Omental fat pad (tissue), 3 donors: ENCODE measurements at regions not wholly inside any gene's neighbourhood (a gene's known extent, or its start where the extent isn't known, plus 50 kb on each side); places are given as distances from the start of the nearest gene placed in this dataset.

Experiments used
- ATAC-seq: fragments of 150-250 bp; one replicate; pipeline ENCODE4 v1.9.1; 2016; ENCODE audit warnings: mild to moderate bottlenecking, moderate library complexity; ENCODE audit not compliant: low FRiP score
- DNase-seq: peaks from one replicate; pipeline ENCODE4 v3.0.0-alpha.2; 2019; ENCODE audit warnings: low spot score
- CTCF ChIP-seq, 3 donors: fragments of 450-650 bp; IDR thresholded peaks; one replicate each; pipeline ENCODE4 v1.5.1; 2016 to 2017; ENCODE audit warnings: antibody characterized with exemption in 3 of 3, mild to moderate bottlenecking in 3 of 3, moderate library complexity in 2 of 3

- no peak for TF ChIP-seq CTCF (IDR thresholded peaks at IDR 0.05)
- no peak for ATAC-seq
- DNase-seq = no peak
Observed at GRCh38 chr16:85271198-85271597, 158.9 kb upstream of the CIBAR2 start.

DNA sequence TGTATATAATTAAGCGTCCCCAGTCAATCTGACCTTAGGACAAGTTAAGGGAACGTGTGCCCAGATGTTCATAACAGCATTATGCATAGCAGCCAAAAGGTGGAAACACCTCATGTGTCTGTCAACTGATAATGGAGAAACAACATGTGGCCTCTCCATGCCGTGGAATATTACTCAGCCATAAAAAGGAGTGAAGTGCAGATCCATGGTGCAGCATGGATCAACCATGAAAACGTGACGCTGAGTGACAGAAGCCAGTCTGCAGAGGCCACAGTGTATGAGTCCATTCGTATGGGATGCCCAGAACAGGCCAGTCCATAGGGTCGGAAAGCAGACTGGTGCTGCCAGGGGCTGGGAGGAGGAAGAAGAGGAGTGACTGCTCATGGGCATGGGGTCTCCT is 161.0 kb upstream of the CIBAR2 start:
- TF ChIP-seq CTCF (IDR thresholded peaks at IDR 0.05) = no peak
- DNase-seq (no peak), ATAC-seq (no peak)

DNA sequence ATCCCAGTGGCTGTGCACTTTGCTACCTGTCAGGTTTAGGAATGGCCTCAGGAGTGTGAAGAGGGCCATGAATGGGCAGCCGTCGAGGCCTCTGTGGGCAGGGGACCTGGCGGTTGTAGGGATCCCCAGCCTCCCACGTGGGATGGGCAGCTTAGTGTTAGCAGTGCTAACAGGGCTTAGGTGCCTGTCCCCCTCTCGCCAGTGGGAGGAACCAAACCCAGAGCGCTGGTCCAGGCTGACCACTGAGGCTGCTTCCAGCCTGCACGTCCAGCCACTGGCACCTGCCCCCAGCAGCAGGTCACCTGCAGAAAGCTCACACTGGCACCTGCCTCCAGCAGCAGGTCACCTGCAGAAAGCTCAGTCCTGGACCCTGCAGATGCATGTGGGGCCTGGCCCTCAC is 162.2 kb upstream of the CIBAR2 start:
- no peak for DNase-seq
- no peak for TF ChIP-seq CTCF (IDR thresholded peaks at IDR 0.05)
- ATAC-seq = no peak

DNA sequence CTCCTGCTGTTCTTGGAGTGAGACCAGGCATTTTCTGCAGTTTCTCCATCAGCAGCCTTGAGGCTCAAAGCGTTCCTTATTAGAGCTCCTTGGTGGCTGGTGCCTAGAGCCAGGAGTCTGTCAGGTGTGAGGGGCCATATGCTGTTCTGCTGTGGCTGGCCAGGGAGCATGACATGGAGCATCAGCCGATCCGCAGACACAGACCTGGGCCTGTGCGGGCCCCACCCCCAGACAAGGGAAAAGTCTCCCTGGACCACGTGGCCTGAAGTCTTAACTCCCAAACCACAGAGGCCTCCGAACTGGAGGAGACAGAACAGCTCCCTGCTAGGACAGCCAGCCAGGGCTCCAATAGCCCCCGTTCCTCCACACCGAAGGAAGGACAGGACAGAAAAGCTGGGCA is 162.7 kb upstream of the CIBAR2 start:
- no peak for TF ChIP-seq CTCF (IDR thresholded peaks at IDR 0.05)
- ATAC-seq (no peak), DNase-seq (no peak)

- ATAC-seq (peak; percentile 46), DNase-seq (peak; percentile 60)
- peak in 1 of 3 donors; percentile 65 for TF ChIP-seq CTCF (IDR thresholded peaks at IDR 0.05)
Observed at GRCh38 chr16:85275533-85276249, 163.4 kb upstream of the CIBAR2 start.

- DNase-seq = no peak
- no peak for ATAC-seq
- no peak for TF ChIP-seq CTCF (IDR thresholded peaks at IDR 0.05)
Observed at GRCh38 chr16:85276258-85276657, 164.0 kb upstream of the CIBAR2 start.

- TF ChIP-seq CTCF (IDR thresholded peaks at IDR 0.05) = no peak
- no peak for ATAC-seq
Observed at GRCh38 chr16:85276721-85277120, 164.4 kb upstream of the CIBAR2 start.

More at GRCh38 chr16:85276721-85277120, 164.4 kb upstream of the CIBAR2 start:
- no peak for DNase-seq
